ENCODE measurements at regions not wholly inside any gene's neighbourhood (a gene's known extent, or its start where the extent isn't known, plus 50 kb on each side); places are given as distances from the start of the nearest gene placed in this dataset.

DNA sequence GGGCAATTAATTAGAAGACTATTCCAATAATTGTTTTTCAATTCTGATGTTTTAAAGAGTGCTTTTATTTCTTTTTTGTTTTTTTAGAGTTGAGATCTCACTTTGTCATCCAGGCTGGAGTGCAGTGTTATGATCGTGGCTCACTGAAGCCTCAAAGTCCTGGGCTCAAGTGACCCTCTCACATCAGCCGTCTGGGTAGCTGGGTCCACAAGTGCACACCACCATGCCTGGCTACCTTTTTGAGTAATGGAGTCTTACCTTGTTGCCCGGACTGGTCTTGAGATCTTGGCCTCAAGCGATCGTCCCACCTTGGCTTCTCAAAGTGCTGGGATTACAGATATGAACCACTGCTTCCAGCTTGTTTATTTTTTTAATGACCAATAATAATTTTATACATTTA is 207.8 kb downstream of the NDFIP2 start:
- TF ChIP-seq CTCF (conservative IDR thresholded peaks at IDR 0.05) (no peak), ZFX (IDR thresholded peaks at IDR 0.05) (no peak)
